WTC11 (cell line): ENCODE measurements at regions not wholly inside any gene's neighbourhood (a gene's known extent, or its start where the extent isn't known, plus 50 kb on each side); places are given as distances from the start of the nearest gene placed in this dataset.

Experiments used
- CTCF ChIP-seq: fragments of 200-600 bp; IDR thresholded peaks from 2 replicates; pipeline ENCODE4 v1.8.0; 2022; ENCODE audit warnings: antibody characterized with exemption
- E2F5 ChIP-seq: sonication (generic); formaldehyde crosslinking; IDR thresholded peaks from 2 replicates; pipeline ENCODE4 v1.8.1; 2022; ENCODE audit warnings: mild to moderate bottlenecking, moderate library complexity, missing genetic modification reagents
- FOXK1 ChIP-seq: sonication (generic); formaldehyde crosslinking; IDR thresholded peaks from 2 replicates; pipeline ENCODE4 v1.8.0; 2022; ENCODE audit warnings: mild to moderate bottlenecking, moderate library complexity, missing genetic modification reagents
- NFYB ChIP-seq: sonication (generic); formaldehyde crosslinking; conservative IDR thresholded peaks from 2 replicates; pipeline ENCODE4 v1.8.0; 2022; ENCODE audit warnings: low read depth, missing genetic modification reagents
- RELA ChIP-seq: sonication (generic); formaldehyde crosslinking; IDR thresholded peaks from 2 replicates; pipeline ENCODE4 v1.8.1; 2022; ENCODE audit warnings: missing genetic modification reagents, mild to moderate bottlenecking, borderline replicate concordance
- USF2 ChIP-seq: sonication (generic); formaldehyde crosslinking; IDR thresholded peaks from 2 replicates; pipeline ENCODE4 v1.8.1; 2023; ENCODE audit warnings: mild to moderate bottlenecking, missing genetic modification reagents, moderate library complexity
- ZMAT4 ChIP-seq: fragments of 250-450 bp; sonication (Bioruptor Pico); IDR thresholded peaks from 2 replicates; pipeline ENCODE4 v1.9.0; 2021; ENCODE audit warnings: mild to moderate bottlenecking
- ZNF671 ChIP-seq: fragments of 250-450 bp; sonication (Bioruptor Pico); IDR thresholded peaks from 2 replicates; pipeline ENCODE4 v1.8.0; 2021; ENCODE audit warnings: mild to moderate bottlenecking

GRCh38 chr5:90307322-90307721 is 102.2 kb downstream of the CETN3 start:
- TF ChIP-seq CTCF (no peak), NFYB (CRISPR knock-in tag) (no peak), USF2 (CRISPR knock-in tag) (no peak), ZNF671 (CRISPR knock-in tag) (no peak), RELA (CRISPR knock-in tag) (no peak), E2F5 (CRISPR knock-in tag) (no peak), FOXK1 (CRISPR knock-in tag) (no peak), ZMAT4 (CRISPR knock-in tag) (no peak)
